ENCODE measurements at regions not wholly inside any gene's neighbourhood (a gene's known extent, or its start where the extent isn't known, plus 50 kb on each side); places are given as distances from the start of the nearest gene placed in this dataset.
"Not testable (repeated sequence)": the region's sequence is repeated elsewhere in the genome, so short reads cannot be mapped to it uniquely, and the experiment has no call there.

DNA sequence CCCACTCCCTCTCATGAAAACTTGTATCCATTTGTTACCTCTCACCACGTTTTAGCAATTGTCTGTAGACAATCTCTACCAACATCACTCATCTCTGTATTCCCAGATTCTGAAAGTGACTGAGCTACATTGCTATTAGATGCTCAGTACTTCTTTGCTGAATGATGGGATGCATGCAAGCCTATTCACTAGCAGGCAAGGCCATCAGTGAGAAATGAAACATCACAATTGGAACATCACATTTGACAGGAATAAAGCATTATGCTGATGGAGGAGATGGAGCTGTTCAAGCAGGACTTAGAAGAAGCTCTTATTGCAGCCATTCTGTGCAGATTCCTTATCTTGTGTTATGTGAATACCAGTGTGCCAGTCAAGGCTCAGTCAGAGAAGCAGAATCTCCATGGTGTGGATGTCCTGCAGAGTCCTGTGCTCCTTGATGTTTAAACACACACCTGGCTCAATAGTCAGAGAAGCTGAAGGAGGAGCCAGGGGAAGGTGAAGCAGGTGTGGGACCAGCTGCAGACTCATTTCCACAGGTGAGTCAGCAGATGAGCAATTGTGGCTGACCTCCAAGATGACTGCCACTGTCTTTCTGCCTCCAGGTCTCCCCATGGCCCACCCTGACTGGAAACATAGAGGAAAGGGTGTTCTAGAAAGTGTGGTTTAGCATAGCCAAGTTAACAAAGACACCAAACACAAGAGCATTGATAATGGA is 965.5 kb downstream of the GRID1 start:
- DNase-seq (ENCODE audit: extremely low spot score, insufficient read length, low read depth) (no peak), FAIRE-seq (no peak)

DNA sequence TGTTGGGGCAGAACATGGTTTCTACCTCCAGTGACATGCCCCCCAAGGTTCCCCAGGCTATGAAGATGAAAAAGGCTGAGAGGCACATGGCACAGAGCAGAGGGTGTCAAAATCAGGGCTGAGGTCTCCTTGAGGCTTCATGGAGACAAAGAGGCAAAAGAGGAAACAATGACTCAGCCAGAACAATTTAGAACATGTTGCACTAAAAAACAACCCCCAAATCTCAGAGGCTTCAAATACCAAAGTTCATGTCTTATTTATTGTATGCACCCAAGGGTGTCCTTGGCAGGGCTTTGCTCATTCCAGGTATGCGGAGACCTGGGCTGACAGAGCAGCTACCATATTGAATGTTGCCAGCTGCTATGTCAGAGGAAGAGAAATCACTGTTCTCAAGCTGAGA is 964.1 kb downstream of the GRID1 start:
- DNase-seq (ENCODE audit: extremely low spot score, insufficient read length, low read depth) (no peak), FAIRE-seq (no peak)

DNA sequence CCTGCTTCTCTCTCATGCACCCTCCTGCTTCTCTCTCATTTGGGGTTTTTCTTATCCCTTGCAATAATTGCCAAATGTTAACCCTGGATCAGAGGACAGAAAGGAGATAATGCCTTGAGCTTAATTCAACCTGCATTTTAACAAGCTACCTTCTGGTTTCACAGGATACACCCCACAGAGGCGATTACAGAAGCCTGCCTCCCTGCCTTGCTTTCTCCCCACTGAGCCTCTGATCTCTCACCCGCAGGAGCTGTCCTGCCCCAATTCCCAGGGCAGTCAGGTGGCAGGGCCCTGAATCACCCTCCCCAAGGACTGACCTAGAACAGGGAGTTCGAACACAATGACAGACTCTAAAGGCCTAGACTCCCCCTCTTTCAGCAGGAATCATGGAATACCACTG is 959.5 kb downstream of the GRID1 start:
- DNase-seq (ENCODE audit: extremely low spot score, insufficient read length, low read depth), result no peak
- FAIRE-seq, result no peak

DNA sequence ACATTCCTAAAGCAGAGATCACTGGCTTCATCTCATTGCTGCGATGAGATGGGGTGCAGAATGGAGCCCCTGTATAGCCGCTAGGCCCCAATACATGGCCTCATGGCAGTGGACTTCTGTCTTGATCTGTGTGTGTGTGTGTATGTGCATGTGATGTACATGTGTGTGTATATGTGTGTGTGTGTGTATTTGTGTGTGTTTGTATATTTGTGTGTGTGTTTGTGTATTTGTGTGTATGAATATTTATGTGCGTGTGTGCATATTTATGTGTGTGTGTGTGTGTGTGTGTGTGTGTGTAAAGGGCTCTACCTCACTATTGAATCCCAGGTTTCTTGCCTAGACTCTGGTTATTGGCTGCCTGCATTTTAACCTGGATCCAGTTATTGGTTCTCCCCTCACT is 958.2 kb downstream of the GRID1 start:
- no peak for FAIRE-seq
- DNase-seq (ENCODE audit: extremely low spot score, insufficient read length, low read depth), result no peak

DNA sequence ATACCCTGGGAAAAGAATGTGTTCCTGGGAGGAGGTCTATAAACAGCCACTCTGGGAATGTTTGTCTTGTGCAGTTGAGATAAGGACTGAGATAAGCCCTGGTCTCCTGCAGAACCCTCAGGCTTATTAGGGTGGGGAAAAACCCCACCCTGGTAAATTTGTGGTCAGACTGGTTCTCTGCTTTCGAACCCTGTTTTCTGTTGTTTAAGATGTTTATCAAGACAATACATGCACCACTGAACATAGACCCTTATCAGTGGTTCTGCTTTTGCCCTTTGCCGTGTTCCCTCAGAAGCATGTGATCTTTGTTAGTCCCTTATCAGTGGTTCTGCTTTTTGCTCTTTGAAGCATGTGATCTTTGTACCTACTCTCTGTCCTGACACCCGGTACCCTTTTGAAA is 956.0 kb downstream of the GRID1 start:
- not testable (repeated sequence) for FAIRE-seq; DNase-seq (ENCODE audit: extremely low spot score, insufficient read length, low read depth)

DNA sequence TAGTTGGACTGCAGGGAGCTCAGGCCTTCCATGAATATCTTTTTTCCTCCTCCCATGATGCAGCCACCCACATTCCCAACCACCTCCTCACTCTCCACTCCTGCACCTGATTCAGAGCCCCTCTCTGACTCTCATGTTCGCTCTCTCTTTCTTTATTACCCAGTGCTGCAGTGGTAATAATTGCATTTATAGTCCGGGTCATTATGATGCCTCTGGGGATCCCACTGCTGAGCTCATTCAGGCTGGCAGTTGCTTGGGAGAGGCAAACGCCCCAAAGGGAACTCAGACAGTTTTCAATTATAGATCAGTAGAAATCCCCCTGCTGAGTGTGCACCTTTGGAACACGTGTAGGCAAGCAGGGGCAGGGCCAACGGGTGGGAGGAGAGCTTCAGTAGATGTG is 953.0 kb downstream of the GRID1 start:
- FAIRE-seq (no peak), DNase-seq (ENCODE audit: extremely low spot score, insufficient read length, low read depth) (no peak)

DNA sequence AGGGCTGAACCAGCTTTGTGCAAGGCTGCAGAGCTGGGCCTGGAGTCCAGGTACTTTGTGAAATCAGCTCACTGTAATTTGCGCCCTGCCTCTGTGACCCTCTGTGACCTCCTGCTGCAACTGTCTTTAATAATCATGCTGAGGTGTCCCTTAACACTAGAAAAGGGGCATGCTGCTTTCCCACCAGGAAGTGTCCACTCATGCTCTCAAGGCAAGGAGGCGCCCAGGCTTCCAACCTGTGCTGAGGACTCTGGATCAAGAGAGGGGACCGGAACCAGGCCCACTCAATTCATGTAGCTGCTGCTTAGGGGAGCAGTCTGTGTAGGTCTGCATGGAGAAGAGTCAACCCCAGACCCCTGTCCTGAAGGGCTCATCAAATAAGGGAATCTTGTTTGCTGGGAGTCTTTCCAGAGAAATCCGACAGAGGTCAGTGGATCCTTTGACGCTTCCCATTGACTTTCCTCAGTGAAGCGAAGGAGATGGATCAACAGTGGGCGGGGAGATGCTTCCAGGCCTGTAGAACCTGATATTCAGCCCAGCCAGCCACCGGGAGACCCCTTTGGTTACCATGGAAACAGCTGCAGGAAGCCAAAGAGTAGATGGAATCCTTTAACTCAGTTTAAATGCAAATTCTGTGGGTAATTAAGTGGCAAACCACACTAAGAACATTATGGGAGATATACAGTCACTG is 945.9 kb downstream of the GRID1 start:
- no peak for FAIRE-seq
- no peak for DNase-seq (ENCODE audit: extremely low spot score, insufficient read length, low read depth)

DNA sequence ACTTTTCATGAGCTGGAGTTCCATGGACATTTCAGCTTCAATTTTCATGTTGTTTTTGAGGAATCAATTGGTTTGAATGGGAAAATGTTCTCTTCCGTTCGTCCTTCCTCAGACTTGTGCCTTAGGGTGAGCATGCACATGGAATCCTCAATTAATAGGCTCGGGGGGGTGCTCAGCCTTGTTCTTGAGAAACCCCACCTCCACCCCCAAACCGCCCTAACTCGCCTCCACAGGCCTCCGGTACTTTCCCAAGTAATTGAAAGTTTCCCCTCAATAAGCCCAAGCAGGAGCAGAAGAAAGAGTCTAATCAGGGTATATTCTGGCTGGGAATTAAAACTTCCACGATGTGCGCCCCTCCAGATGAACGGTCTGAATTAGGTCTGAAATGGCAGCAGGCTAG is 945.2 kb downstream of the GRID1 start:
- no peak for DNase-seq (ENCODE audit: extremely low spot score, insufficient read length, low read depth)
- FAIRE-seq, result no peak

DNA sequence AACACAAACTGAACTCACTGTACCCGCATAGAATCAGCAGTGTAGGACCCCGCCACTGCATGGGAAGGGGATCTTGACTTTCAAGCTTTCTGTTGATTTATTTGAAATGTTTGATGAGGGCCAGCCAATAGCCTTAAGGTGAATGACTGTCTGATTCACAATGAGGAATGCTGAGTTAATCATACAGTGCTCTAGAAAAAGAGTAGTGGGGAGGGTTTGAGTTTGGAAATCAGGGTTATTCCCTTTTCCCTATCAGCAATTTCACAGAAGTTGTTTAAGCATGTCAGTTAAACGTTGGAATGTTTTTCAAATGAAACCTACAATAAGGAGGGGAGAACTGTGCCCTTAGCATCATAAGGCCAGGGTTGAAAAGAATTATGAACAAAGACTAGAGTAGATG is 937.5 kb downstream of the GRID1 start:
- DNase-seq (ENCODE audit: extremely low spot score, insufficient read length, low read depth) (no peak), FAIRE-seq (no peak)

DNA sequence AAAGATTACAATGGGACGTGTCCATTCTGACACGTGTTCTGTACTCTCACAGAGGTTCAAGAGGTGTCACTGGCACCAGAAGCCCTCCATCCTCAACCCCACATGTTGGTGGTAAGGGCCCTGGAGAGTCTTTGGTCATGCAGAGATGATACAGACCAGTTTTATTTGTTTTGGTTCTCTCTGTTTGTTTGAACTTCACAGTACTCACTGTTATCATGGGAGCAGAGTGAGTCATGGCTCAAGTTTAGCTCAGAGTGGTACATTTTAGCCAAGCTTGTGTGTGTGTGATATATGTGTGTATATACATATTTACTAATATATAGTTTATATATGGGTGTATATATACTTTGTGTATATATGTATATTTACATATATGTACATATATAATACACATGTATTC is 935.6 kb downstream of the GRID1 start:
- no peak for DNase-seq (ENCODE audit: extremely low spot score, insufficient read length, low read depth)
- no peak for FAIRE-seq

DNA sequence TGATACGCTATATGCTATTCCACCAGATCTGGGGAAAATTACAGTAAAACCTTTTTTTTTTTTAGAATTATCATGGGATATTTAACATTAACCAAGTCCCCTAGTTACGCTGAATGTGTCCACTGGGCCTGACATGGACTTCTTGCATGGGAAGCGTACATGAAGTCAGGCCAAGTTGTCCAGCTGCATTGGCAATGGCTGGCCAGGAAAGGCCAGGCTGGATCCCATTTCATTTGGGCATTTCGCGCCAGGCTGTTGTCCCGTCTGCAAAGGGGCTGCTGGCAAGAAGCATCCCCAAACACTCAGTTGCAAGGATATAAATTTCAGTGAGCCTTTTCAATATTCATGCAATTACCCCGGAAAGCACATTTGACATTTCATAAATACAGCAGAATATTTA is 933.3 kb downstream of the GRID1 start:
- FAIRE-seq, result no peak
- no peak for DNase-seq (ENCODE audit: extremely low spot score, insufficient read length, low read depth)

DNA sequence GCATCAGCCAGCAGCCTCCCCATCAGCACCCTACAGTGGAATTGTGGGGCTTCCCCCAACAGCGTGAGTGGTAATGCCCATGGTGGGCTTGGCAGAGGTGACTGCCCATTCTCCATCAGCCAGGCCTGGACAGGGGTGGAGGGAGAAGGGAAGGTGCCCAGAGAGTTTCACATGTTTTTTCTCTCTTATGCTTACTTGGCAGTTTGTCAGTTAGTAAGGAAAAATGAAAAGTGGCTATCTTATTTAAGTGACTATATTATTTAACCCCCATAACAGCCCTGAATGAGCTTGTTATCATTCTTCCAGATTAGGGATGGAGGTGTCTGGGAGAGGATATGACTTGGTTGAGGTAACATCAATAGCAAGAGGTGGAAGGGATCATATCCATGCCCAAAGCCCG is 921.7 kb downstream of the GRID1 start:
- no peak for FAIRE-seq
- no peak for DNase-seq (ENCODE audit: extremely low spot score, insufficient read length, low read depth)

DNA sequence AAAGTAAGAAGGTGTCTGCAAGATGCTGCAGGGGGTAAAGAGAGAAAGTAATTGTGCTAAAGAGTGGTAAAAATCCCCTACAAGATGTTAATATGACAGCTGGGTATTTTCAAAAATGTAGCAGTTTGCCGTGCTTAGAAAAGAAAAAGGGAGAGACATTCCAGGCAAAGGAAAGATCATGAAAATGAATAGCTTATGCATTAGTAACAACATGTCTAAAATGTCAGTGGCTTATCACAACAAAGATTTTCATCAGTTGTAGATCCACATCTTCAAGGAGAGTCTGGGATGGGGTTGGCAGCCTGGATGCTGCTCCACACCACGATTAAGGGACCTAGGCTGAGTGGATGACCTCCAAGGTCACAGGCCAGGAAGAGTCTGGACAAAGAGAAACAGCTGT is 920.9 kb downstream of the GRID1 start:
- FAIRE-seq (no peak), DNase-seq (ENCODE audit: extremely low spot score, insufficient read length, low read depth) (no peak)

DNA sequence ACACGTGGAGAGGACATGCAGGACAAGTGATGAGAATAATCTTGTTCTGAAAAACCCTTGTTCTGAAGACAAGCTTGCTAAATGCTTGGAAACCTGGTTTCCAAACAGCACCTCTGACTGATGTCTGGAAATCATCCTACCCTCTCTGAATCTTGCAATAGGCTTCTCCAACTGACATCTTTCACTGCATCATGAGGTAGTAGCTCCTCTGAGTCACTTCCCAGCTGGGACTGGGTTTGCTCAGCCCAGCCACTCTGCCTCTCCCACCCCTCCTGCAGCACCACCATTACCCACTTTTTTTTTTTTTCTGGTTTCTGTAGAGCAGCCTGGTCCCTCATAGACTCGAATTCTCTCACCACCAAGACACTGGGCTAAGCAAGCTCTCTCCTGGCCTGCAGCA is 919.8 kb downstream of the GRID1 start:
- no peak for DNase-seq (ENCODE audit: extremely low spot score, insufficient read length, low read depth)

DNA sequence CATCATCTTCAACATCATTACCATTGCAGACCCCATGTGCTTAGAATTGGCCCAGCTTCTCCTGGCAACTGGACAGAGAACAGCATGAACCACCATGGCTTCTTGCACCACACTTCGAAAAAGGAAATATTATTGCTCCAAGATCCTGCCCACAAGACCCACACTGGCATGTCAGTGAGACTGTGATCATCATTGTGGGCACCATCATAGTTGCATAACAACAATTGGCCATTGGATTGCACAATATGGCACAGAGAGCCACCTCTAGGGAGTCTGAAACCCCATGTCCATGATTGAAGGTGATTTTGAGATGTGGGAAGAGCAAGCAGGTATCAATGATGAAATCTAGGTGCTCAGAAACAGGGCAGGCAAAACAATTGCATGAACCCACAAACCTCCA is 918.9 kb downstream of the GRID1 start:
- FAIRE-seq (no peak), DNase-seq (ENCODE audit: extremely low spot score, insufficient read length, low read depth) (no peak)

More for the DNA sequence above, 919.8 kb downstream of the GRID1 start:
- FAIRE-seq, result no peak

DNA sequence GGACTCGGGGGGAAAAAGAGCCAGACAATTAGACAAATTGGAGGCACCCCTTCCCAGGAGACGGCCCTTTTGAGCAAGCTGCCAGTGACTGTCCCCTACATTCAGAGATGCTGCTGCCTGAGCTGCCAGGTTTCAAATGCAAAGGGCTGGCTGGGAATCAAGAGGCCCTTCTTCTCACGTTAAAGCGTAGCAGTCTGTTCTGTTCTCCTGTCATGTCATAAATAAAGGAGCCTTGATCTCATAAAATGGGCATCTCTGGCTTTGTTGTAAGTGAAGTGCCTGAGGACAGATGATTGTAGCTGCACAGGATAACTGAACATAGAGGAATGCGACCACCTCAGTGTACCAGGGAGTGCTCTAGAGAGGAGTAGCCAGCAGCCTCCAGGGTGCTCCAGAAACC is 917.9 kb downstream of the GRID1 start:
- no peak for FAIRE-seq
- DNase-seq (ENCODE audit: extremely low spot score, insufficient read length, low read depth), result no peak

DNA sequence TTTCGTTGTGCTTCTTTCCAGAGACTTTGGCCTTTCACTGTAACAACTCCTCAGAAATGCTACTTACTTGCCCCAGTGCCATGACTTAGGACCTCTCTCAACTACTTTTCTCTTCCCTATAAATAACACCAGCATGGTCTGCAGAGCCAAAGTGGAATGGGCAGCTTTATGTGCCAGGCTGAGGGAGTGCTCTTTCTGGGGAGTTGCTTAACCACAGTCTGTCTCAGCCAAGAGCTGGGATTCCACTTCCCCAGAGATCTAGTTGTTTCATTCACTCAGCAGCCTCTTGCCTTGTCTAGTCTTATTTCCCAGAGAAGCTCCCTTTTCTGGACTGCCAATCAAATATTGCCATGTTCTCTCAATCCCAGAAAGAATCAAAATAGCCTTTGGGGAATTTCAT is 912.2 kb downstream of the GRID1 start:
- FAIRE-seq, result no peak
- no peak for DNase-seq (ENCODE audit: extremely low spot score, insufficient read length, low read depth)

DNA sequence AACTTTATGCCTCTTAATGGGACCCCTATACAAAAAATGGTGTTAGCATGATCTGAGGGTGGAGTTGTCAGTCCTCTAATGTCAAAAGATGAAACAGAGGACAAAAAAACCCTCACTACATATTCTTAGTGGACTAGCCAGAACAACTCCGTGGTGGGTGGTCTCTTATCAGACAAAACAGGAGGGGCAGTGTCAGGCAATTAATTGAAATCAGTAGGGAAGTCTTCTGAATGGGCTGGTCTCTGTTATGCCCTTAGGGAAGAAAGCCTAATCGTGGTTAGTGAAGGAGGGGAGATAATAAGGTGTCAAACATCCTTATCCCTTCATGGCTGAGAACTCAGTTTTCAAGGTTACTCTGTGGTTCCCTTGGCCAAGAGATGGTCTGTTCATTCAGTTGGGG is 909.4 kb downstream of the GRID1 start:
- FAIRE-seq (no peak), DNase-seq (ENCODE audit: extremely low spot score, insufficient read length, low read depth) (no peak)

DNA sequence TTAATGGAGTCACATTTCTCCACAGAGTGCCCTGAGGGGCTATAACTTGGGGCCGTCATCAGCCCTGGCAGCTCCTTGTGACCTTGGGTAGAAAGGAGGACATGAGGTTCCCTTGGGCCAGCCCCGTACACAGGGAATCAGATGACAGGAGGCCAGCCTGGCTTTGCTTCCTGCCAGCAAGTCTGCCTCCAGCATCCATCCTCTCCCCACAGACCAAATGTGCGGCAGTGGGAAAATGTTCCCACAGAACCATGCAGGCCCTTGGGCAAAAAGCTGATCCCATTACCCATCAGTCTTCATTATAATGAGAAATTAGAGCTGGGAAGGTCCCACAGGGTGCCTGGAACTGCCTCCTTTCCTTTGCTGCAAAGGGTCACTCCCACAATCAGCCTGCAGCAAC is 908.3 kb downstream of the GRID1 start:
- DNase-seq (ENCODE audit: extremely low spot score, insufficient read length, low read depth) (no peak), FAIRE-seq (no peak)

DNA sequence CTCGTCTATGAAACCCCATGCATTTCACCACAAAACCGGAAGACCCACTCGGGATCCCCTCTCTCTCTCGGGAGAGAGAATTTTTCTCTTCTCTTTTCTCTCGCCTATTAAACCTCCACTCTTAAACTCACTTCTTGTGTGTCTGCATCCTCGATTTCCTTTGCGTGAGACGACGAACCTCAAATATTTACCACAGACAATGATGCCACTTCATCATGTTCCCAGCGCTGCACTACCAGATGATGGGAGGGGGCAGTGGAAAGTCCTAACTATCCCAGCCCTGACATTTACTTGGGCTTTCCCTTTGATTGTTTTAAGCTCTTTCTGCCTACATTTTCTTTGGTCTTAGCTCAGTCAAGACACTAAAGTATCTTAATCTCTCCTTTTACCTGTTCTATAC is 906.7 kb downstream of the GRID1 start:
- DNase-seq (ENCODE audit: extremely low spot score, insufficient read length, low read depth) (no peak), FAIRE-seq (no peak)

DNA sequence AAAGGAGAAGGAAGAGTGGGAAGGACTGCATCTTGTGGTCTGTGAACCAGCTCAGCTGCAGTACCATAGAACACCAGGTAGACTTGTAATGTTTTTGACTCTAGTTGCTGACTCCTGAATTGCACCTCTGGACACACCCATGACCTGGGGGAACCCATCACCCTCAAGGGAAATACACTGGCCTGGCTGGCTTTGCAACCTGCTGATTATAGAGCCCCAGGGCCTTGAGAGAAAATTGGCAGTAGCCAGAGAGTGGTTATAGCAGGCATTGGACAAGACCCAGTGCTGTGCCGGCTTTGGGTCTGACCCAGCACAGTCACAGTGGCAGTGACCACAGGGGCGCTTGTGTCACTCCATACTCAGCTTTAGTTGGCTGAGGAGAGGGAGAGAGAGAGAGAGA is 902.3 kb downstream of the GRID1 start:
- DNase-seq (ENCODE audit: extremely low spot score, insufficient read length, low read depth) (no peak), FAIRE-seq (no peak)

DNA sequence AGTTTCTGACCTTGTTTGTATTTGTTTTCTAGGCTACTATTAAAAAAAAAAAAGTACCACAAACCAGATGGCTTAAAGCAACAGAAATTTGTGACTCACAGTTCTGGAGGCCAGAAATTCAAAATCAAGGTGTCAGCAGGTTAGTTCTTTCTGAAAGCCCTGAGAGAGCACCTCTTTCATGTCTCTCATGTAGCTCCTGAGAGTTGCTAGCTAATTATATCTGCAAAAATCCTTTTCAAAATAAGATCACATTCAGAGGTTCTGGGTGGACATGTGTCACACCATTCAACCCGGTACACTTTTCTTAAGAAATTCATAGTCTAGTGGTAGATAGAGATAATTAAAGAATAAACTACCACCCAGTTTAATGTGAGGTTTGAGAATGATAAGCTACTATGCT is 888.6 kb downstream of the GRID1 start:
- DNase-seq (ENCODE audit: extremely low spot score, insufficient read length, low read depth), result no peak
- FAIRE-seq, result no peak
